ENCODE measurements at regions not wholly inside any gene's neighbourhood (a gene's known extent, or its start where the extent isn't known, plus 50 kb on each side); places are given as distances from the start of the nearest gene placed in this dataset.

DNA sequence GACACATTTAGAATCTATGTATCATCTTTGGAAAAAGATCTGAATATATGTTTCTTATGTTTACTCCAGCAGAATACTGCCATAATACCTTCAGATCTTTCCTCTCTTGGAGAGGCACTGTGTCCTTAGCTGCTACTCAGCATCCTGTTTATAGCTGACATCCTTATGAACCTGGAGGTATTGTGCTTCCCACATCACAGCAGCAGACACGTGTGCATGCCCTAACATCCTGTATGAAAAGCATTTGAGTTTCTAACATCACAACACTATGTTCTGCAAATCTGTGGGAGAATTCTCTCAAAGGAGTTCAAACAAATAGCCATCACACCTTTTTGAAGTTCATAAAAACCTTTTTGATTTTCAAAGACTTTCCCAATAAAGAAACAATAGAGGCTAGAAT is 216.0 kb downstream of the GJA1 start:
- peak overlapping the region in 1 of 3 donors; percentile 16 for H3K27ac ChIP-seq
- 61 to 72% methylated on average over 1 of the region's 1 CpG for WGBS, 2 donors
- intact Hi-C loops (cut with DNase I): no loop called here

DNA sequence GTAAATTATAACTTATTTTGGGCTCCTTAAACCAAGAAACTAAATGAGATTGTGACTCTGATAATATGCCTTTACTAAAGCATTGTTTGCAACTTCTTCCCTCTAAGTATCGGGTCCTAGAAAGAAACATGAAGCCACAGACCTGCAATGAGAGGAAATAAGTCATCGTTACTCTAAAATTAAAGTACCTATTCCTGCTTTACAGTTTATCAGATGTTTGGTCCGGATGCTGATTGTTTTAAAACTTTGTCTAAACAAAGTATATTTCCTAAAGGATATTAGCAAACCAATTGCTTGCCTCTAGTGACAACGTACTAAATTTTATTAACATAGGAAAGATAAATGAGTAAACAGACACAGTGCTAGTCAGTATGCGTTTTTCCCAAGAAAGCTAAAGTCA is 216.8 kb downstream of the GJA1 start:
- no peak for TF ChIP-seq POLR2A (IDR thresholded peaks at IDR 0.05)
- TF ChIP-seq, protein P1, sequence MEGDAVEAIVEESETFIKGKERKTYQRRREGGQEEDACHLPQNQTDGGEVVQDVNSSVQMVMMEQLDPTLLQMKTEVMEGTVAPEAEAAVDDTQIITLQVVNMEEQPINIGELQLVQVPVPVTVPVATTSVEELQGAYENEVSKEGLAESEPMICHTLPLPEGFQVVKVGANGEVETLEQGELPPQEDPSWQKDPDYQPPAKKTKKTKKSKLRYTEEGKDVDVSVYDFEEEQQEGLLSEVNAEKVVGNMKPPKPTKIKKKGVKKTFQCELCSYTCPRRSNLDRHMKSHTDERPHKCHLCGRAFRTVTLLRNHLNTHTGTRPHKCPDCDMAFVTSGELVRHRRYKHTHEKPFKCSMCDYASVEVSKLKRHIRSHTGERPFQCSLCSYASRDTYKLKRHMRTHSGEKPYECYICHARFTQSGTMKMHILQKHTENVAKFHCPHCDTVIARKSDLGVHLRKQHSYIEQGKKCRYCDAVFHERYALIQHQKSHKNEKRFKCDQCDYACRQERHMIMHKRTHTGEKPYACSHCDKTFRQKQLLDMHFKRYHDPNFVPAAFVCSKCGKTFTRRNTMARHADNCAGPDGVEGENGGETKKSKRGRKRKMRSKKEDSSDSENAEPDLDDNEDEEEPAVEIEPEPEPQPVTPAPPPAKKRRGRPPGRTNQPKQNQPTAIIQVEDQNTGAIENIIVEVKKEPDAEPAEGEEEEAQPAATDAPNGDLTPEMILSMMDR (IDR thresholded peaks at IDR 0.05): no peak
- intact Hi-C loops (cut with DNase I): no loop called here
- DNase-seq: no peak
- Histone ChIP-seq H3K27ac (no peak overlapping the region), H3K27me3 (no peaks in the 10 kb centered on the region), H3K4me1 (peaks cover 0 to 7% of the 10 kb centered on the region in 2 donors), H3K9me3 (no peaks in the 10 kb centered on the region), H3K36me3 (no peaks in the 10 kb centered on the region), H3K4me3 (replicated peaks in 1 of 3) (no peak overlapping the region)
- 70 to 71% methylated on average over 5 of the region's 5 CpGs for WGBS, 2 donors

More for the DNA sequence above, 216.0 kb downstream of the GJA1 start:
- H3K4me1 ChIP-seq: peaks cover 0 to 7% of the 10 kb centered on the region in 2 donors
- DNase-seq: no peak
- H3K9me3 ChIP-seq: no peaks in the 10 kb centered on the region
- H3K4me3 ChIP-seq (replicated peaks in 1 of 3): no peak overlapping the region
- no peaks in the 10 kb centered on the region for H3K27me3 ChIP-seq
- TF ChIP-seq, protein P1 (IDR thresholded peaks at IDR 0.05): no peak
- TF ChIP-seq POLR2A (IDR thresholded peaks at IDR 0.05): no peak
- H3K36me3 ChIP-seq: no peaks in the 10 kb centered on the region

DNA sequence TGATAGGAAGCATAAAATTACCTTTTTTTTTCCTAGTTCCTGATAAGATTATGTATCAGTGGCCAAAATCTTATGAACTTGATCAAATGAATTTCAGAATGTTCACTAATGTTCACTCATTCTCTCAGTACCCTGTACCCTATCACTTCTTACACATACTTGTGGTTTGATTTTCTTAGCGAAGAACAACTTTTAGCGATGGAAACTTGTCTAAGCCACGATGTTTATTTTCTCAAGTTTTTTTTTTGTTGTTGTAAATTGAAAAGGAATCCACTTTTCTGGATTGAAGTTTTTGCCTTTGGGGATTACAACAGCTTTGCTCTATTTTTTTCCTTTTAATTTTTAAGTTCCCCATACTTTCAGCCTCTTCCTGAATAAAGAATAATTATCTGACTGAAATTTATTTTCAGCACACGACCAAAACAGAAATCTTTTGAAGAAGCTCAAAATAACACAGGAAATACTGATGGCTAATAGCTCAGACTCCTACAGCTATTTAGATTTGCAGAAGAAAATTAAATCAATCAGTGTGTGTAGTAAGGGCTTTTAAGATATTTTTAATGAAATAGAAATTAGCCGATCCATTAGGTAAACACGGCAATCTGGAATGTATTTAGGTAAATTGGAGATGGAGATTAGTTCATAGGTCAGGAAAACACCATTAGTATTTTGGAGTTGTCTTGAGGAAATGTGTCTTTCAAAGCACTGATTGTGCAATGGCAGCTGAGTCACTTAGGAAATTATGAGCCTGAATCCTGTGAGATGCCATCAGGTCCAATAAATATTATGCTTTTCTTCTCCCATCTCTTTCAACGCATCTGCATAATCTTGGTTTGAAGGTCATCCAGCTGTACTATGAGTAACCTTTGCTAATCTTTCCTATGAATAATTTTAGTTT is 217.5 kb downstream of the GJA1 start:
- DNase-seq: no peak

DNA sequence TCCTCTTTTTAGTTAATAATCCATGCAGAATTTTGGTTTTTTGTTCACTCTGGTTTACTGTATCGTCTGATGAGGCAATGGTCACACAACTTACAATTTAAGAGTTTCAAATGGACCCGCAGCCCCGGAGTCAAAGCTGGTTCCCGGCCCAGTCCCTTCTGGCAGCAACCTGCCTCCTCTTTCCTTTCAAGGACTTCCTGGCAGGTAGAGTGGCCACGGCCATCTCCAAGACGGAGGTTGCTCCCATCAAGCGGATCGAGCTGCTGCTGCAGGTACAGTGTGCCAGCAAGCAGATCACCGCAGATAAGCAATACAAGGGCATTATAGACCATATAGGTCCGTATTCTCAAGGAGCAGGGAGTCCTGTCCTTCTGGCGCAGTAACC is 218.2 kb downstream of the GJA1 start:
- intact Hi-C loops (cut with DNase I): no loop called here
- Histone ChIP-seq H3K27me3 (no peaks in the 10 kb centered on the region), H3K27ac (peak overlapping the region in 2 of 3 donors; percentile 28 to 42), H3K4me3 (replicated peaks in 1 of 3) (no peak overlapping the region), H3K4me1 (peaks cover 0 to 7% of the 10 kb centered on the region in 2 donors), H3K9me3 (no peaks in the 10 kb centered on the region), H3K36me3 (no peaks in the 10 kb centered on the region)
- TF ChIP-seq POLR2A (IDR thresholded peaks at IDR 0.05): no peak
- TF ChIP-seq, protein P1 (IDR thresholded peaks at IDR 0.05): no peak
- DNase-seq: no peak
- 85 to 87% methylated on average over 11 of the region's 11 CpGs for WGBS, 2 donors

More for the DNA sequence above, 217.5 kb downstream of the GJA1 start:
- TF ChIP-seq POLR2A (IDR thresholded peaks at IDR 0.05): no peak
- TF ChIP-seq, protein P1 (IDR thresholded peaks at IDR 0.05): no peak
- Histone ChIP-seq H3K36me3 (no peaks in the 10 kb centered on the region), H3K4me1 (peaks cover 0 to 7% of the 10 kb centered on the region in 2 donors), H3K4me3 (replicated peaks in 1 of 3) (no peak overlapping the region), H3K27me3 (no peaks in the 10 kb centered on the region), H3K9me3 (no peaks in the 10 kb centered on the region), H3K27ac (peak overlapping the region in 2 of 3 donors; percentile 20 to 42)
- 61 to 69% methylated on average over 7 of the region's 7 CpGs for WGBS, 2 donors
- intact Hi-C loops (cut with DNase I): no loop called here

DNA sequence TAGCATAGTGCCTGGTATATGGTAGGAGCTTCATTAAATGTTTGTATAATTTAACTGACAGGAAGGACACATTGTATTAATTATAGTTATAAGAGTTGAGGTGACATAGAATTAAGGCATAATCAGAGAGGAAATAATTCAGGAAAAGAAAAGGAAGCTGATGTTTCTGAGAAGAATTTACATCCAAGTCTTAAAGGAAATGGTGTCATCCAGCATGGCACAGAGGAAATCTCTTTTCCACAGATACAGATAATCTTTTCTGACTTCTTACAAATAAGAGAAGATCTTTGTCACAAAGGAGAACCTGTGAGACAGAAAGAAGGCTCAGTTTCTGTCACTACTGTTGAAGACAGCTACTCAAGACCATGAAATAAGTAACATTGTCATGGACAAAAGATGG is 222.5 kb downstream of the GJA1 start:
- TF ChIP-seq, protein P1 (IDR thresholded peaks at IDR 0.05): no peak
- TF ChIP-seq POLR2A (IDR thresholded peaks at IDR 0.05): no peak
- H3K27ac ChIP-seq: no peak overlapping the region
- H3K4me3 ChIP-seq (replicated peaks in 1 of 3): no peak overlapping the region
- DNase-seq: no peak
- H3K9me3 ChIP-seq: no peaks in the 10 kb centered on the region
- intact Hi-C loops (cut with DNase I): no loop called here
- no peaks in the 10 kb centered on the region for H3K36me3 ChIP-seq
- no peaks in the 10 kb centered on the region for H3K27me3 ChIP-seq
- peaks cover 0 to 7% of the 10 kb centered on the region in 2 donors for H3K4me1 ChIP-seq

All from thyroid gland (tissue), 4 donors.